ENCODE measurements at regions not wholly inside any gene's neighbourhood (a gene's known extent, or its start where the extent isn't known, plus 50 kb on each side); places are given as distances from the start of the nearest gene placed in this dataset.

- DNase-seq: no peak
- CTCF ChIA-PET: no interaction called here
- intact Hi-C loops (cut with micrococcal nuclease): no loop called here
Observed at GRCh38 chr16:65793781-65794180, 572.7 kb upstream of the CDH5 start.

GRCh38 chr16:65790768-65791167 lies 575.7 kb upstream of the CDH5 start:
- TF ChIP-seq EZH2 (IDR thresholded peaks at IDR 0.05; ENCODE audit: borderline replicate concordance, insufficient read depth, low read depth, low read length, poor library complexity, severe bottlenecking) (no peak), CTCF (IDR thresholded peaks at IDR 0.05) (no peak)
- CTCF ChIA-PET: no interaction called here
- WGBS (ENCODE audit: insufficient coverage): 80% methylated on average over 1 of the region's 2 CpGs
- POLR2A ChIA-PET: no interaction called here
- intact Hi-C loops (cut with micrococcal nuclease): no loop called here
- Histone ChIP-seq H3K27ac (ENCODE audit: low read length in 2 of 2) (no peak overlapping the region), H4K20me1 (ENCODE audit: control insufficient read depth, insufficient read depth, low read length, poor library complexity, severe bottlenecking) (no peaks in the 10 kb centered on the region), H2AFZ (ENCODE audit: insufficient read depth, low read depth, low read length, poor library complexity, severe bottlenecking) (no peak overlapping the region), H3K36me3 (replicated peaks in 1 of 2; ENCODE audit: control extremely low read depth in 1 of 2, control insufficient read depth in 1 of 2, extremely low read depth in 1 of 2, insufficient read depth in 2 of 2, low read length in 1 of 2) (no peaks in the 10 kb centered on the region), H3K4me3 (ENCODE audit: control extremely low read depth in 1 of 5, extremely low read depth in 1 of 5, insufficient read depth in 1 of 5, low read depth in 2 of 5, low read length in 4 of 5) (no peak overlapping the region), H3K9ac (ENCODE audit: low read length) (no peak overlapping the region), H3K27me3 (replicated peaks in 1 of 4; ENCODE audit: control extremely low read depth in 1 of 4, control insufficient read depth in 3 of 4, insufficient read depth in 4 of 4, low read length in 3 of 4) (no peaks in the 10 kb centered on the region), H3K4me2 (replicated peaks; ENCODE audit: low read depth, low read length, poor library complexity, severe bottlenecking) (no peak overlapping the region), H3K4me1 (ENCODE audit: control insufficient read depth in 2 of 2, insufficient read depth in 2 of 2, low read length in 2 of 2) (no peaks in the 10 kb centered on the region), H3K79me2 (ENCODE audit: control insufficient read depth, insufficient read depth, low read length) (no peaks in the 10 kb centered on the region), H3K9me3 (ENCODE audit: control extremely low read depth in 1 of 3, control insufficient read depth in 2 of 3, insufficient read depth in 1 of 3, low read length in 2 of 3) (no peaks in the 10 kb centered on the region)
- H3K9me3 Mint-ChIP-seq (ENCODE audit: insufficient read depth): no peaks in the 10 kb centered on the region
- H3K27me3 Mint-ChIP-seq: no peaks in the 10 kb centered on the region
- H3K27ac Mint-ChIP-seq: no peak overlapping the region
- ATAC-seq (ENCODE audit: low read depth) (no peak), DNase-seq (no peak)
- H3K4me3 Mint-ChIP-seq: no peak overlapping the region
- no peaks in the 10 kb centered on the region for H3K4me1 Mint-ChIP-seq

More at GRCh38 chr16:65793781-65794180, 572.7 kb upstream of the CDH5 start:
- no peak overlapping the region for H3K4me3 Mint-ChIP-seq
- Histone ChIP-seq H3K9ac (ENCODE audit: low read length) (no peak overlapping the region), H3K36me3 (replicated peaks in 1 of 2; ENCODE audit: control extremely low read depth in 1 of 2, control insufficient read depth in 1 of 2, extremely low read depth in 1 of 2, insufficient read depth in 2 of 2, low read length in 1 of 2) (no peaks in the 10 kb centered on the region), H3K27ac (ENCODE audit: low read length in 2 of 2) (no peak overlapping the region), H3K9me3 (ENCODE audit: control extremely low read depth in 1 of 3, control insufficient read depth in 2 of 3, insufficient read depth in 1 of 3, low read length in 2 of 3) (no peaks in the 10 kb centered on the region), H3K4me2 (replicated peaks; ENCODE audit: low read depth, low read length, poor library complexity, severe bottlenecking) (no peak overlapping the region), H4K20me1 (ENCODE audit: control insufficient read depth, insufficient read depth, low read length, poor library complexity, severe bottlenecking) (no peaks in the 10 kb centered on the region), H3K27me3 (replicated peaks in 1 of 4; ENCODE audit: control extremely low read depth in 1 of 4, control insufficient read depth in 3 of 4, insufficient read depth in 4 of 4, low read length in 3 of 4) (no peaks in the 10 kb centered on the region), H2AFZ (ENCODE audit: insufficient read depth, low read depth, low read length, poor library complexity, severe bottlenecking) (no peak overlapping the region), H3K4me1 (ENCODE audit: control insufficient read depth in 2 of 2, insufficient read depth in 2 of 2, low read length in 2 of 2) (no peaks in the 10 kb centered on the region), H3K4me3 (ENCODE audit: control extremely low read depth in 1 of 5, extremely low read depth in 1 of 5, insufficient read depth in 1 of 5, low read depth in 2 of 5, low read length in 4 of 5) (no peak overlapping the region), H3K79me2 (ENCODE audit: control insufficient read depth, insufficient read depth, low read length) (no peaks in the 10 kb centered on the region)
- WGBS (ENCODE audit: insufficient coverage): 60% methylated on average over 1 of the region's 3 CpGs
- ATAC-seq (ENCODE audit: low read depth): no peak
- TF ChIP-seq EZH2 (IDR thresholded peaks at IDR 0.05; ENCODE audit: borderline replicate concordance, insufficient read depth, low read depth, low read length, poor library complexity, severe bottlenecking) (no peak), CTCF (IDR thresholded peaks at IDR 0.05) (no peak)
- H3K9me3 Mint-ChIP-seq (ENCODE audit: insufficient read depth): no peaks in the 10 kb centered on the region
- no peak overlapping the region for H3K27ac Mint-ChIP-seq
- POLR2A ChIA-PET: no interaction called here
- no peaks in the 10 kb centered on the region for H3K4me1 Mint-ChIP-seq
- H3K27me3 Mint-ChIP-seq: no peaks in the 10 kb centered on the region
